HK-2 (cell line): ENCODE measurements at regions not wholly inside any gene's neighbourhood (a gene's known extent, or its start where the extent isn't known, plus 50 kb on each side); places are given as distances from the start of the nearest gene placed in this dataset.

Source experiments
- DNase-seq: peaks from one replicate; pipeline ENCODE4 v3.0.0-alpha.2; 2018; ENCODE audit not compliant: unreplicated experiment

GRCh38 chr4:115938764-115939443 lies 825.5 kb upstream of the NDST4 start:
- no peak for DNase-seq

GRCh38 chr4:115929373-115929772 lies 816.0 kb upstream of the NDST4 start:
- no peak for DNase-seq

DNA sequence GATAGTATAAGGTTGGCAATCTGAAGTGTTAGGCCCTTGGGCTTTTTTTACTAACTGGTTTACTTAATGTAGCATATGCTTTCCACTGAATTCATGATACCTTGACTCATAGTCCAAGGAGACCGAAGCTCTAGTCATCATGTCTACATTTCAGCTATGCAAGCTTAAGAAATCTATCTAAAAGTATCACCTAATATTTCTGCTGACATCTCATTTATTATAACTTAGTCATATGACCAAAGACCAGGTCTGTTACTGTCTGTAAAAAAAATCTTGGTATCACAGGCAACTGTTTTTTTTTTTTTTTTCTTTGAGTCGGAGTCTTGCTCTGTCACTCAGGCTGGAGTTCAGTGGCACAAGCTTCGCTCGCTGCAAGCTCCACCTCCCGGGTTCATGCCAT lies 814.0 kb upstream of the NDST4 start:
- no peak for DNase-seq

- DNase-seq = no peak
These were observed 809.7 kb upstream of the NDST4 start for GRCh38 chr4:115923152-115923551.

GRCh38 chr4:115920637-115921036 lies 807.2 kb upstream of the NDST4 start:
- no peak for DNase-seq

DNA sequence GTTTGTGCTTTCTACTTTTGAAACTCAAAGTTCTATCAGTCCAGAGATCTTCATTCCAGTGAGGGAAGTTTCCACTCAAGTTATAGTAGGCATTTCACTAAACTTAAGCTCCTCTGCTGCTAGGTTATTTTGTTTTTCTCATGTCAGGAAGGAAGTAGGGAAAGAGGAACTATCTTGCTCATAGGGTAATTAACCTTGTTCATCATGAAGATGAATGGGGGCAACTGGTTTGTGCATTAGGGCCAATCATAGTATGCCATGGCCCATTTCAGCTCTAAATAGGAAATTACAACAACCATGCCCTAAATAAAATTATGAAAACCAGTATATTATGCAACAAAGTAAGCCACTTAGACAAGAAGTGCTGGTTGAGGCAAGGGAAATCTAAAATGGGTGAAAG lies 804.7 kb upstream of the NDST4 start:
- DNase-seq = no peak

GRCh38 chr4:115906428-115906827 lies 793.0 kb upstream of the NDST4 start:
- no peak for DNase-seq

- no peak for DNase-seq
These were observed 770.4 kb upstream of the NDST4 start for GRCh38 chr4:115883847-115884246.

DNA sequence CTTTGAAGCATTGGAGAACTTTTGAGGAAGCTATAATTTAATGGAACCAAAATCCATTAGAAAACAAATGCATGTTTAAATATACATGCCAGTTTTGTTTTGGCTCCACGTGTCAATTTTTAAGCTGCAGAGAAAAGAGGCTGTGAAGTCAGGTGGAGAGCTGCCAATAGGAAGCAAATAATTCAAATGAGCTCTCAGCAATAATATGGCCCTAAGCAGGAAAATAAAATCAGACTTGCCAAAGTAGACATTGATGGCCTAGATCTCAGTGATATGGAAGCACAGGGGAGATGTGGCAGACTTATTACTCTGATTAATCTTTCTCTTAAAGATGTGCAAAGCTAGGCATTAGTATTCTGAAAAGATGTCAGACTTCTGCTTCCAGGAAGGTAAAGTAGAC lies 769.8 kb upstream of the NDST4 start:
- no peak for DNase-seq

DNA sequence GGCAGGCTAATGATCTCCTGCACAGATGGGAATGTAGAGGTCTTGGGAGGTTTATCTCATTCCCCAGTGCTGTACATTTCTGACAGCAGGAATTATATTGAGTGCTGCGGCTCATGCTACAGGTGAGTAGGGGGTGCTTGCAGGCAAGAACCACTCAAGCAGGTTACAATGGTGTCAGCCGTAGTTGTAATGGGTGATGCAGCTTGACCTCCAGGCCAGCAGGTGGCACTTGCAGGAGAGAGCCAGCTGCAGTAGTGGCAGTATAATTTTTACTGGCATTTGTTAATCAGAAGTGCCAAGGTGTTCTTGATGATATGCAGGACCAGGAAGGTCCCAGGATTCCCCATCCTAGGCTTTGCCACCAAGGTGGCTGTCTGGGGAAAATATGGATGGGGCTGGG lies 759.6 kb upstream of the NDST4 start:
- no peak for DNase-seq

GRCh38 chr4:115871596-115871995 lies 758.2 kb upstream of the NDST4 start:
- DNase-seq = no peak

- no peak for DNase-seq
These were observed 753.0 kb upstream of the NDST4 start for GRCh38 chr4:115866364-115866896.

DNA sequence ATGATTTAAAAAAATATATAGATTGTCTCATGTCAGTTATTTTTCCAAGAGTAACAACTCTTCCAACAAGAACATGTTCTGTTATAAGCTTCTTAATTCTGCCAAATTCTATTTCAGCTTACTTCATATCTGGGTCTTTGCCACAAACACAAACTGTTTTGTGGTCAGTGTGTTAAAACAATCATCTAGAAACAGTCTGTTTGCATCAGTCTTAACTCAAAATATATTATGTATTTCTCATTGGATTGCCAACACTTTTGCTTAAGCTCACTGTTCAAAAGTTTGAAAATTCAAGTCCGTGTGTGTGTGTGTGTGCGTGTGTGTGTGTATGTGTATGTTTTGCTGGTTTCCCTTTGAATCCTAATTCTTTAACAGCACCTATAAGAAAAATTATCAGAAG lies 752.3 kb upstream of the NDST4 start:
- DNase-seq = no peak

GRCh38 chr4:115852767-115853091 lies 739.3 kb upstream of the NDST4 start:
- no peak for DNase-seq

DNA sequence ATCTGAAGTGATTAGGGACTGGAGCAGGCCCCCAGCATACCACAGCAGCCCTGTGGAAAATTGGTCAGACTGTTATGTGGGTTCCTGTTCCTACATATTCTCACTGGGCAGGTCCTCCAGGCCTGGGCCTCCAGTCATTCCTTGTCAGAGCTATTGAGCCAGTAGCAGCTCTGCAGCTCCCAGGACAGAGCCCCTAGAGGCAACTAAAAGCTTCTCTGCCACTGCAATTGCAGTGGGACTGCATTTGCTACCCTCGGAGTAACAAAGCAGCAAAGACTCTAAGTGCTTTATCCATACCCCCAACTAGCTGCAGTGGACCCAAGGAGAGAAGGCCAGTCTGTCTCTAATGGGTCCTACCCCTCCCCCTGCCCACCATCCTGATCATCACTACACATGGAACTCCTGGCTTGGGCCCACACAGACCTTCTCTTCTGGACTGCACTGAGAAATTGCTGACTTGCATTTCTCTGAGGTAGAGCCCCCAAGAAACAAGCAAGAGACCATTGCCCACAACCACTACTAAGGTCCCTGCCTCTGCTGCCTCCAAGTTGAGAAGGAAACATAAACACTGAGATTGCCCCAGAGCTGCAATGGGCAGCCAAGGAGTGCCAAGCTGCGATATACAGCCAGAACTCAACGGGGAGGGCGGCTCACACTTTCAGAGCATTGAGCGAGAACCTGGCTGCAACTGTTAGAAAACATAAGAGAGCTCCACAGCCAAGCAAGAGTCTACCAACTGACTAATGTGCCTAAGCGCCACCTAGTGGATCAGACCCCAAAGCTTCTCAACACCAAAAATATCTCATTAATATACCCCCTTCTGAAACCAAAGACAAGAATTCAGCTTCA lies 738.7 kb upstream of the NDST4 start:
- peak; percentile 38 for DNase-seq

GRCh38 chr4:115850799-115851509 lies 737.5 kb upstream of the NDST4 start:
- DNase-seq = no peak

DNA sequence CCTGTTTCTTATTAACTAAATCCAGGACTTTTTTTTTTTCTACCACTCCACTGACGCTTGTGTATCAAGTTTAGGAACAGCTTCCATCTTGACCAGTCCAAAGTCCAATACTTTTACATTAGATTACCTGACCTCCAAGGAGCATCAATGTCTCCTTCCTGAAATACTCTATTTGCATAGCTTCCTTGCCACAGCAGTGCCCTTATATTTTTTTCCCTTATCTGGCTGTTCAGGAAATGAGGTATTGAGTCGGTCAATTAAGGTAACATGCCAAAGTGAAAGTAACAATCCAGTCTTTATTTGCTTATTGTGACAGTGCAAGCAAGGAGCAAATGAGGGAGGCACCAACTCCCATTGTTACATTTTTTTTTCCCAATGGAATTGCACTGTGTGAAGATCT lies 730.8 kb upstream of the NDST4 start:
- no peak for DNase-seq

DNA sequence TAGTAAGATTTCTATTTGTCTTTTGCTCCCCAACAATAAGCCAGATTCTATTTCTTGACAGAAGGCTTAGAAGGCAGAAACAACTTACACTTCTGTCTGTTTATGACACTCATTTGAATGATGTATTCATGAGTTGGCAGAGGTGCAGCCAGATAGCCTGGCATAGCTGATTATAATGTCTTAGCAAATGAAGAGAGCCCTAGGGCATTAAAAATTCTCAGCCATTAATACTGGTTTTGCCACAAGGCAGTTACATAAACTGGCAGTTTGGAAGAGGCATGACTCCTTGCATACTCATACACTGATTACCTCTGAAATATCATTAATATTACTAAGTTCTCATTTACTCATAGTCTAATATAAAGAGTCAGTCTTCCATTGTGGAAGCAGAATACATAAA lies 728.5 kb upstream of the NDST4 start:
- DNase-seq = no peak

- DNase-seq = no peak
These were observed 721.0 kb upstream of the NDST4 start for GRCh38 chr4:115834441-115834840.

GRCh38 chr4:115824630-115825029 lies 711.2 kb upstream of the NDST4 start:
- no peak for DNase-seq

GRCh38 chr4:115803825-115804224 lies 690.4 kb upstream of the NDST4 start:
- no peak for DNase-seq

DNA sequence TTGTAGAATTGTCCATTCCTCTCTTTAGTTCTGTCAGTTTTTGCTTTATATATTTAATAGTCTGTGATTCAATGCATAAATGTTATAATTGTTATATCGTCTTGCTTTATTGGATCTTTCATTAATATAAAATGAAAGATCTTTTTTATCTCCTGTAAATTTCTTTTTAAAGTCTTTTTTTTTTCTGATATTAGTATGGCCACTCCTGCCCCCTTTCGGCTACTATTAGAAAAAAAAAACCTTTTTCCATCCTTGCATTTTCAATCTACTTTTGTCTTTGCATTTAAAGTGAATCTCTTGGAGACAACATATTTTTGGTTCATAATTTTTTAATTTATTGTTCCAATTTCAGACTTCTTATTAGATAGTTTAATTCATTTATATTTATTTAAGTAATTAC lies 677.4 kb upstream of the NDST4 start:
- DNase-seq = no peak
